ENCODE measurements at regions not wholly inside any gene's neighbourhood (a gene's known extent, or its start where the extent isn't known, plus 50 kb on each side); places are given as distances from the start of the nearest gene placed in this dataset.

- TF ChIP-seq REST (IDR thresholded peaks at IDR 0.05; ENCODE audit: unreplicated experiment), result no peak
- no peak for TF ChIP-seq EZH2 (IDR thresholded peaks at IDR 0.05; ENCODE audit: low read depth, unreplicated experiment)
- TF ChIP-seq POLR2AphosphoS5 (IDR thresholded peaks at IDR 0.05; ENCODE audit: low read depth), result no peak
These were observed 62.3 kb upstream of the ARL8B start (continued) for GRCh38 chr3:5059782-5060181.

GRCh38 chr3:5061218-5061569 is 60.9 kb upstream of the ARL8B start:
- no peaks in the 10 kb centered on the region for H3K36me3 Mint-ChIP-seq (ENCODE audit: low read depth)
- H3K27me3 Mint-ChIP-seq (ENCODE audit: insufficient read depth, low read depth, poor library complexity), result peaks cover 3% of the 10 kb centered on the region
- Histone ChIP-seq H3K4me2 (no peak overlapping the region), H4K20me1 (replicated peaks; ENCODE audit: insufficient read depth) (no peaks in the 10 kb centered on the region), H3K4me1 (ENCODE audit: insufficient read depth) (no peaks in the 10 kb centered on the region), H3K9me2 (ENCODE audit: insufficient read depth) (no peaks in the 10 kb centered on the region), H3K27me3 (ENCODE audit: insufficient read depth) (no peaks in the 10 kb centered on the region), H2AFZ (no peak overlapping the region), H3K79me2 (replicated peaks; ENCODE audit: insufficient read depth) (no peaks in the 10 kb centered on the region), H3K4me3 (no peak overlapping the region), H3K36me3 (ENCODE audit: insufficient read depth) (no peaks in the 10 kb centered on the region), H3K27ac (ENCODE audit: low read depth) (no peak overlapping the region), H3F3A (replicated peaks; ENCODE audit: low read depth) (no peaks in the 10 kb centered on the region)
- H3K27ac Mint-ChIP-seq, result no peak overlapping the region
- H3K4me1 Mint-ChIP-seq, result no peaks in the 10 kb centered on the region
- DNase-seq (ENCODE audit: low spot score), result no peak
- ATAC-seq, result no peak
- H3K4me3 Mint-ChIP-seq, result no peak overlapping the region
- no peaks in the 10 kb centered on the region for H3K9me3 Mint-ChIP-seq
- TF ChIP-seq CTCF (conservative IDR thresholded peaks at IDR 0.05; ENCODE audit: low read depth in 2 of 2) (no peak), ETS1 (IDR thresholded peaks at IDR 0.05) (no peak), ZNF114 (CRISPR knock-in tag; IDR thresholded peaks at IDR 0.05) (no peak), CREB1 (CRISPR knock-in tag; IDR thresholded peaks at IDR 0.05; ENCODE audit: low read depth) (no peak), REST (IDR thresholded peaks at IDR 0.05; ENCODE audit: unreplicated experiment) (no peak), ZNF462 (CRISPR knock-in tag; IDR thresholded peaks at IDR 0.05) (no peak), EZH2phosphoT487 (IDR thresholded peaks at IDR 0.05; ENCODE audit: unreplicated experiment) (no peak), EZH2 (IDR thresholded peaks at IDR 0.05; ENCODE audit: low read depth, unreplicated experiment) (no peak)
